Neural progenitor cell (in vitro differentiated cells): ENCODE measurements at regions not wholly inside any gene's neighbourhood (a gene's known extent, or its start where the extent isn't known, plus 50 kb on each side); places are given as distances from the start of the nearest gene placed in this dataset.

Experiments
- EZH2 ChIP-seq: fragments of 200-600 bp; sonication (generic); IDR thresholded peaks from 2 replicates; pipeline ENCODE4 v1.6.1; 2017; ENCODE audit warnings: antibody characterized with exemption, mild to moderate bottlenecking, moderate library complexity
- TF ChIP-seq, protein P1 (sequence below): fragments of 200-600 bp; sonication (generic); IDR thresholded peaks from 2 replicates; pipeline ENCODE4 v1.5.1; 2017; ENCODE audit warnings: antibody characterized with exemption, mild to moderate bottlenecking

DNA sequence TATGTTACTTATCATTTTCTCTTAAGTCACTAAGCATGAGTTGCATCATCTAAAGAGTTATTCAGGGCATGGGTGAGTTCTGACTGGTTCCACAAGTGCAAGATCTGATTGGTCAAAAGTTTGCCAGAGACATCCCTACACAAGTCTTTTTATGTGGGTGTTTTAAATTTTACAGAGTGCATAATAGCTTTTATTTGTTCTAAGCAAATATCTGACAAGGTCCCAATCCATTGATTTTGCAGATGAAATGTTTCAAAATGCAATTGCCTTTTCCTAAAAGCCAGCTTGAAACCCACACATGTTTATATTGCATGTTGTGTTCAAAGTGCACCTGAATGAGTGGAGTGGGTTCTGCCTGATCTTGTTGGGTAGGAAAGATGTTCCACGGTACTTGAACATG lies 101.7 kb upstream of the PAX6 start:
- TF ChIP-seq, protein P1, sequence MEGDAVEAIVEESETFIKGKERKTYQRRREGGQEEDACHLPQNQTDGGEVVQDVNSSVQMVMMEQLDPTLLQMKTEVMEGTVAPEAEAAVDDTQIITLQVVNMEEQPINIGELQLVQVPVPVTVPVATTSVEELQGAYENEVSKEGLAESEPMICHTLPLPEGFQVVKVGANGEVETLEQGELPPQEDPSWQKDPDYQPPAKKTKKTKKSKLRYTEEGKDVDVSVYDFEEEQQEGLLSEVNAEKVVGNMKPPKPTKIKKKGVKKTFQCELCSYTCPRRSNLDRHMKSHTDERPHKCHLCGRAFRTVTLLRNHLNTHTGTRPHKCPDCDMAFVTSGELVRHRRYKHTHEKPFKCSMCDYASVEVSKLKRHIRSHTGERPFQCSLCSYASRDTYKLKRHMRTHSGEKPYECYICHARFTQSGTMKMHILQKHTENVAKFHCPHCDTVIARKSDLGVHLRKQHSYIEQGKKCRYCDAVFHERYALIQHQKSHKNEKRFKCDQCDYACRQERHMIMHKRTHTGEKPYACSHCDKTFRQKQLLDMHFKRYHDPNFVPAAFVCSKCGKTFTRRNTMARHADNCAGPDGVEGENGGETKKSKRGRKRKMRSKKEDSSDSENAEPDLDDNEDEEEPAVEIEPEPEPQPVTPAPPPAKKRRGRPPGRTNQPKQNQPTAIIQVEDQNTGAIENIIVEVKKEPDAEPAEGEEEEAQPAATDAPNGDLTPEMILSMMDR = no peak
- no peak for TF ChIP-seq EZH2
